Activated effector memory CD4-positive, alpha-beta T cell treated with anti-CD3 and anti-CD28 coated beads, Interleukin-2, amount 50 U/mL, for 16 hours (primary cell): ENCODE measurements at regions not wholly inside any gene's neighbourhood (a gene's known extent, or its start where the extent isn't known, plus 50 kb on each side); places are given as distances from the start of the nearest gene placed in this dataset.
"Not testable (repeated sequence)": the region's sequence is repeated elsewhere in the genome, so short reads cannot be mapped to it uniquely, and the experiment has no call there.

Source experiments
- DNase-seq: peaks from one replicate; pipeline ENCODE4 v3.0.0-alpha.2; 2020

DNA sequence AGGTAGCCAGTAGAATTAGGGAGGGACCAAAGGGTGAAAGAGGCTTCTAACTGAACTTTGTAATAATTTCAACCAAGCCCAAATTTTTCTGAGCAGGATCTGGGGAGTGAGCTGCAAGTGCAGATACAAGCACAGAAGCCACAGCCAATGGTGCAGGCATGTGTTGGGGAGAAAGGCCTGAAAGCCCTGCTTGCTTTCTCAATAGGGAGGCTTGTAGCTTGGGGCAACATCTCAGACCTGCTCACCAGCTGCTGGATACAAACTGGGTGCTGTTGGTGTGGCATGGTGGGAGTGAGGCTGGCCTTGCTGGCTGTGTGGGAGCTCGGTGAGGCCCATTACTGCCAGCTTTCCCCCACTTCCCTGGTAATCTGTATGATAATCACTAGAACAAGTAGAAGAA, 688.5 kb upstream of the SEMA3D start:
- no peak for DNase-seq

GRCh38 chr7:85866540-85866939, 679.7 kb upstream of the SEMA3D start:
- DNase-seq, result no peak

- no peak for DNase-seq
Observed at GRCh38 chr7:85851571-85852193, 664.8 kb upstream of the SEMA3D start.

- no peak for DNase-seq
Observed at GRCh38 chr7:85850381-85850780, 663.5 kb upstream of the SEMA3D start.

- DNase-seq, result no peak
Observed at GRCh38 chr7:85840554-85840953, 653.7 kb upstream of the SEMA3D start.

- no peak for DNase-seq
Observed at GRCh38 chr7:85833066-85833465, 646.2 kb upstream of the SEMA3D start.

- DNase-seq, result no peak
Observed at GRCh38 chr7:85830982-85831381, 644.1 kb upstream of the SEMA3D start.

- no peak for DNase-seq
Observed at GRCh38 chr7:85829817-85830432, 643.1 kb upstream of the SEMA3D start.

DNA sequence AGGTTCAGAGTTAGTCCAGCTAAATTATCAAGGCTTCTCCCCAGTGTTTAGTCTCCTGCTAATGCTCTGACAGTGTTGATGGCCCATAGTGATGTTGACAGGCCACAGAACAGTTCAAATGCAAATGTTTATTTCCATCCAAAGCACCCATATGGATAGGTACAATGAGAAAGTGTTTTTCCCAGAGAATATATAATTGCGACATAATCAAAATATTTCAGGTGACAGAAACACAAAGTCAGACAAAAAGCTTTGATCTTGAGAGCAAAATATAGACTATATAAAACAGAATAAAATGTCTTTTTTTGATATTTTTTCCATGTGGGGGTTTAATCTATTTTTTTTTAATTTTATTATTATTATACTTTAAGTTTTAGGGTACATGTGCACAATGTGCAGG, 642.3 kb upstream of the SEMA3D start:
- DNase-seq, result no peak

- DNase-seq, result no peak
Observed at GRCh38 chr7:85828614-85829013, 641.8 kb upstream of the SEMA3D start.

- DNase-seq, result no peak
Observed at GRCh38 chr7:85823396-85824080, 636.7 kb upstream of the SEMA3D start.

- no peak for DNase-seq
Observed at GRCh38 chr7:85821926-85822325, 635.1 kb upstream of the SEMA3D start.

DNA sequence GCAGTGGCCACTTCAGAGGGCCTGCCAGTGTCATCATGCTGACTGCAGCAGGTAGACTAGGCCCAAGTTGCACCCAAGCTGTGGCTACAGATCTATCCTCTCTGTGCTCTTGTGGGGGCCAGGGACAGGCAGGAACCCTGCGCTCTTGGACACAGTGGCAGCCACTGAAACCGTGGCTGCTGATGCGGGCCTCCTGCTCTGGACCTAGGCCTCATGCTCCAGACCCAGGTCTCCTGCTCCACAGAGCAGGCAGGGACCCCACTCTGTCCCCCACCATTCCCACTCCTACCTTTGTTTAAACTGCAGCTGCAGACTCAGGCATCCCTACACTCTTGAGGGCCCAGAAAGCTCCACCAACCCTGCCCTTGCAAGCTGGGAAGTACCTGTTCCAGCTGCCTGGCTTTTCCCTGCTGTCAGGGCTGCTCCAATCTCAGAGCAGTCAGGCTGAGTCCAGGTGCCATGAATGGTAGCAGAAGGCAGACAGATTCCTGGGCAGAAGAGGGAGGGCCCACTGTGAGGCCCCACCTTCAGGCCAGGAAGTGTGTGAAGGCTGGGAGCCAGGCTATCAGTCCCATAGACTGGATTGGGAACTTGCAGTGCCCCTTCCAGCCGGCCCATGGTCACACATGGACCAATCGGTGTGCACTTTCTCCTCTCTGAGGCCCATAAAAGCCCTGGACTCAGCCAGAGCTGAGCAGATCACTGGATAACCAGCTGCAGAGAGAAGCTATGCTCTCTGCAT, 634.0 kb upstream of the SEMA3D start:
- no peak for DNase-seq

DNA sequence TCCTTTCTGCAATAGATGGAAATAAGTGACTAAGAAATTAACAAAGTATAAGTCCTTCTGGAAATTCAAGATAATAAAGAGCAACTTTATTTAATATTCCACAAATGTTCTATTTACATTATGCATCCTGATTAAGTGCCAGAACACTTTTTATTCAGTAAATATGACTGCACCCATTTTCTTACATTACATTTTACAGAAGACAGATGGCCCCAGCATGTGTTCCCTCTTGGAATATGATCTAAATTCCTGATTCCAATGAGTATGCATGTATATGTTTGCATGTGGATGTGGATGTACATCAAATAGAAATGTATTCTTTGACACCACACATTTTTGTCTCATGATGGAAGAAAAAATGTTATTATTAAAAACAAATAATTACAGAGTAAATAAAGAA, 628.7 kb upstream of the SEMA3D start:
- DNase-seq, result no peak

DNA sequence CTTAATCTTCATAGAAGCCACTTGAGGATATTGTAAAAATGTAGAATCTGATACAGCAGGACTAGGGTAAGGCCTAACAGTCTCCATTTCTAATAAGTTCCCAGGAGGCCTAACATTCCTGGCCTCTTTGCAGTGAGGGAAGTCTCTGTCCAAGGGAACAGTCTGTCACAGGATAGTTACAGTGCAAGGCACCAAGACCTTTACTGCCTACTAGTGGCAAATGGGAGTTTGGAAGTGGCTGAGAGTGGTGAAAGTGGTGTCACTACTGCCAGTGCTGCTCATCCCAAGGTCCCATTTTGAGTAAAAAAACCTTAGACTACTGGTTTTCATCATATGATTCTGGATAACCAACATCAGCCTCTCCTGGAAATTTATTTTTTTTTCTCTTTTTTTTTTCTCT, 619.5 kb upstream of the SEMA3D start:
- no peak for DNase-seq

DNA sequence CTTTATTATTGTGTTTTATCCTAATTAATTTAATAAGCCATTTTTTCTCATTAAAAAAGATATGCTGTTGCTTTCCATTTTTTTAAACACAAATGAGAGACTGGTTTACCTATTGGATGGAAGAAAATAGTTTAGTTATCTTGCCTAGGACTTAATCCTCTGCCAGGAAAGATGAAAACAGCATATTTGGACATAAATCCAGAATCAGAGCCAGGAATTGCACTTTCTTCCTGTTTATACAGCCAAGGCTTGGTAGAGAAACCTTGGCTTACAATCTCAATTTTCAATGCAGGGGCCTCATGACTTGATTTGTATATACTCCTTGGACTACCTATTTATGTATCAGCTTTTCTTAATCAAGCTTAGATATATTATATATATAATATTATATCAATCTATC, 618.8 kb upstream of the SEMA3D start:
- DNase-seq, result no peak

- no peak for DNase-seq
Observed at GRCh38 chr7:85805249-85805648, 618.4 kb upstream of the SEMA3D start.

- no peak for DNase-seq
Observed at GRCh38 chr7:85802211-85802610, 615.4 kb upstream of the SEMA3D start.

DNA sequence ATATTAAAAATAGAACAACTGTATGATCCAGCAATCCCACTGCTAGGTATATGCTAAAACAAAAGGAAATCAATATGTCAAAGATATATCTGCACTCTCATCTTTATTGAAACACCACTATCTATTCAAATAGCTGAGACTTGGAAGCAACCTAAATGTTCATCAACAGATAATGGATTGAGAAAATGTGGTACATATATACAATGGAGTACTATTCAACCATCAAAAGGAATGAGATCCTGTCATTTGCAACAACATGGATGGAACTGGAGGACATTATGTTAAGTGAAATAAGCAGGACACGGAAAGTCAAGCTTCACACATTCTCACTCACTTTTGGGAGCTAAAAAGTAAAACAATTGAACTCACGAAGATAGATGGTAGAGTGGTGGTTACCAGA, 610.1 kb upstream of the SEMA3D start:
- no peak for DNase-seq

GRCh38 chr7:85791098-85791497, 604.2 kb upstream of the SEMA3D start:
- DNase-seq, result not testable (repeated sequence)

DNA sequence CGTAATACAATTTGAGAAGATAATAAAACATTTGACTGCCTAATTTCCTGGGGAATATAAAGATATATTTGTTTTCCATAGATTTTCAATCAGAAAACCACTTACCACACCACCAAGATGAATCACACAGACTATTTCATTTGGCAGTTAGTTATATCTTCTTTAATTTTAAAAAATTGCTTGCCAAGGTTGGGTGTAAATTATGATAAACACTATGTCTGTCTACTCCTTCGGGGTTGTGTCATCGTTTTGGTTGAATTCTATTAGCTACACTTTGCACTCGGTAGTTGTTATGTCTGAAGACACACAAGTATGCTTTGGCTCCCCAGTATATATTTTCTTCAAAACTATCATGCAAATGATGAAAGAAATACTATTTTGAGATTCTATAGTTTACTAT, 594.8 kb upstream of the SEMA3D start:
- DNase-seq, result no peak

GRCh38 chr7:85776691-85777345, 590.0 kb upstream of the SEMA3D start:
- no peak for DNase-seq

GRCh38 chr7:85775431-85775830, 588.6 kb upstream of the SEMA3D start:
- DNase-seq, result no peak
